Tibial nerve (tissue), 4 donors: ENCODE measurements at regions not wholly inside any gene's neighbourhood (a gene's known extent, or its start where the extent isn't known, plus 50 kb on each side); places are given as distances from the start of the nearest gene placed in this dataset.
"Not testable (repeated sequence)": the region's sequence is repeated elsewhere in the genome, so short reads cannot be mapped to it uniquely, and the experiment has no call there.

Experiments
- DNase-seq, 2 donors: peaks; one replicate each; pipeline ENCODE4 v3.0.0-alpha.2; 2019; ENCODE audit warnings: low spot score in 2 of 2
- H3K27ac ChIP-seq, 4 donors: fragments of 200-600 bp; sonication (generic) in 3 of 4; one replicate each; pipeline ENCODE4 v1.5.1; 2017 to 2019; ENCODE audit warnings: mild to moderate bottlenecking in 1 of 4
- H3K27me3 ChIP-seq, 2 donors: fragments of 200-600 bp; sonication (generic) in 1 of 2; one replicate each; pipeline versions ENCODE4 v1.5.1 to v1.6.0; 2017 to 2019
- H3K36me3 ChIP-seq, 3 donors: fragments of 200-600 bp; sonication (generic); one replicate each; pipeline ENCODE4 v1.5.1; 2018 to 2019
- H3K4me1 ChIP-seq, 4 donors: fragments of 200-600 bp; sonication (generic) in 3 of 4; one replicate each; pipeline ENCODE4 v1.5.1; 2017 to 2019
- H3K4me3 ChIP-seq, 4 donors: fragments of 200-600 bp; sonication (generic) in 3 of 4; one replicate each; pipeline ENCODE4 v1.5.1; 2017 to 2019; ENCODE audit warnings: mild to moderate bottlenecking in 1 of 4, moderate library complexity in 1 of 4
- H3K9me3 ChIP-seq, 4 donors: fragments of 200-600 bp; sonication (generic) in 3 of 4; one replicate each; pipeline ENCODE4 v1.5.1; 2017 to 2019
- CTCF ChIP-seq, 5 experiments: fragments of 200-600 bp in 3 of 5; fragments of 450-650 bp in 2 of 5; sonication (generic) in 3 of 5; IDR thresholded peaks; one replicate each; pipeline ENCODE4 v1.5.1; 2016 to 2019; ENCODE audit warnings: antibody characterized with exemption in 5 of 5, mild to moderate bottlenecking in 3 of 5, moderate library complexity in 2 of 5
- EP300 ChIP-seq, 2 donors: sonication (generic); formaldehyde crosslinking; IDR thresholded peaks; one replicate each; pipeline ENCODE4 v1.6.1; 2017; ENCODE audit warnings: antibody characterized with exemption in 2 of 2, mild to moderate bottlenecking in 1 of 2
- POLR2A ChIP-seq, 2 donors: fragments of 450-650 bp; IDR thresholded peaks; one replicate each; pipeline ENCODE4 v1.6.1; 2017; ENCODE audit warnings: antibody characterized with exemption in 2 of 2, mild to moderate bottlenecking in 2 of 2, moderate library complexity in 2 of 2
- WGBS, 2 donors: methylation state at CpG; one replicate each; pipeline ENCODE4 v1.1.5; 2018; 5-methylcytosine and 5-hydroxymethylcytosine counted together

DNA sequence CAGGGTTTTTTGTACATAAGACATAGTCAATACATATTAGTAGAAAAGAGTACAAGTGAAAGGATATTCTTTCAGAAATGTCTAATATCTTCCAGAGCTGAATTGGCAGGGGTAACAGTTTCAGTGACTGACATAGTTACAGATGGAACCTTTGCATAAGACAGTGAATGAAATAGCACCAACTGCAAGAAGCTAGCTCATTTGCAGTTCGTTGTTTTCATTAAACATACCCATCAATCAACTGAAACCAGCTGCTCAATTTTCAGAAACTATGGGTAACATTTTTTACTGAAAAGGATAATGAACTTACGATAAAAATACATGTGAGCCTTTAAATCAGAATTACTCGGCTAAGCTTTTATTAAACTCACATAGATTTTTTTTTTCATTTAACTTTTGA is 93.9 kb upstream of the EPHA3 start:
- Histone ChIP-seq H3K9me3 (no peaks in the 10 kb centered on the region), H3K27me3 (no peaks in the 10 kb centered on the region), H3K27ac (no peak overlapping the region), H3K4me1 (no peaks in the 10 kb centered on the region), H3K36me3 (no peaks in the 10 kb centered on the region), H3K4me3 (no peak overlapping the region)
- no peak for TF ChIP-seq CTCF (IDR thresholded peaks at IDR 0.05)
- TF ChIP-seq POLR2A (IDR thresholded peaks at IDR 0.05): no peak
- no peak for TF ChIP-seq EP300 (IDR thresholded peaks at IDR 0.05)
- no peak for DNase-seq
- WGBS, 2 donors: 89% methylated on average over 3 of the region's 3 CpGs

- no peak for DNase-seq
- 88 to 89% methylated on average over 1 of the region's 1 CpG for WGBS, 2 donors
- no peak overlapping the region for H3K4me3 ChIP-seq
- no peaks in the 10 kb centered on the region for H3K36me3 ChIP-seq
- H3K9me3 ChIP-seq: no peaks in the 10 kb centered on the region
- no peak for TF ChIP-seq POLR2A (IDR thresholded peaks at IDR 0.05)
- TF ChIP-seq CTCF (IDR thresholded peaks at IDR 0.05): no peak
- no peak for TF ChIP-seq EP300 (IDR thresholded peaks at IDR 0.05)
- peaks cover 0 to 12% (median 0%) of the 10 kb centered on the region in 4 donors for H3K4me1 ChIP-seq
- H3K27ac ChIP-seq: no peak overlapping the region
- no peaks in the 10 kb centered on the region for H3K27me3 ChIP-seq
Observed at GRCh38 chr3:89017531-89017930, 89.9 kb upstream of the EPHA3 start.

- WGBS, 2 donors: 11 to 21% methylated on average over 4 of the region's 4 CpGs
- DNase-seq: no peak
- TF ChIP-seq CTCF (IDR thresholded peaks at IDR 0.05): no peak
- no peak for TF ChIP-seq EP300 (IDR thresholded peaks at IDR 0.05)
- TF ChIP-seq POLR2A (IDR thresholded peaks at IDR 0.05): no peak
- Histone ChIP-seq H3K36me3 (no peaks in the 10 kb centered on the region), H3K4me3 (peak overlapping the region in 1 of 4 donors; percentile 20), H3K27me3 (no peaks in the 10 kb centered on the region), H3K4me1 (peaks cover 0 to 24% (median 0%) of the 10 kb centered on the region in 4 donors), H3K9me3 (no peaks in the 10 kb centered on the region), H3K27ac (peak overlapping the region in 1 of 4 donors; percentile 64)
Observed at GRCh38 chr3:89025185-89025584, 82.2 kb upstream of the EPHA3 start.

- Histone ChIP-seq H3K9me3 (no peaks in the 10 kb centered on the region), H3K4me3 (no peak overlapping the region), H3K27ac (no peak overlapping the region), H3K36me3 (no peaks in the 10 kb centered on the region), H3K27me3 (no peaks in the 10 kb centered on the region), H3K4me1 (no peaks in the 10 kb centered on the region)
- 64 to 70% methylated on average over 1 of the region's 1 CpG for WGBS, 2 donors
- TF ChIP-seq CTCF (IDR thresholded peaks at IDR 0.05) (no peak), POLR2A (IDR thresholded peaks at IDR 0.05) (no peak), EP300 (IDR thresholded peaks at IDR 0.05) (no peak)
- DNase-seq: no peak
Observed at GRCh38 chr3:89032346-89033013, 74.9 kb upstream of the EPHA3 start.

GRCh38 chr3:89034723-89035122 is 72.7 kb upstream of the EPHA3 start:
- H3K36me3 ChIP-seq, H3K27ac ChIP-seq, H3K9me3 ChIP-seq, H3K4me1 ChIP-seq, H3K27me3 ChIP-seq, H3K4me3 ChIP-seq, DNase-seq: not testable (repeated sequence)
- 91 to 93% methylated on average over 6 of the region's 6 CpGs for WGBS, 2 donors

DNA sequence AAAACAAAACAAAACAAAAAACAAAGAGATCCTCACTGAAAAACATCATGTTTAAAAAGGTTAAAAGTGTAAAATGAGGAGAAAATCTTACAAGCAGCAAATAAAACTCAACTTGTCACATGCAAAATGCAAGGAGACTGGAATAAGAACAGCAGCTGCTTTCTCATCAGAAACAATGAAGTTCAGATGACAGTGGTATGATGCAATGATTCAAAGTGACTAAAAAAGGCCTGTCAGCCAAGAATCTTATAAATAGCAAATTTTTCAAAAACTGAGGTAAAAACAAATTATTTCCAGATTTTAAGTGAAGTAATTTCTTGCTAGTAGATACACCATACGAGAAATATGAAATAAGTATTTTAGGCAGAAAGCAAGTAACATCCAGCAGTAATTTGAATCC is 68.6 kb upstream of the EPHA3 start:
- H3K36me3 ChIP-seq: no peaks in the 10 kb centered on the region
- no peak overlapping the region for H3K4me3 ChIP-seq
- H3K27me3 ChIP-seq: no peaks in the 10 kb centered on the region
- H3K9me3 ChIP-seq: no peaks in the 10 kb centered on the region
- no peak overlapping the region for H3K27ac ChIP-seq
- WGBS, 2 donors: 0 to 42% methylated on average over 1 of the region's 1 CpG
- no peaks in the 10 kb centered on the region for H3K4me1 ChIP-seq
- TF ChIP-seq CTCF (IDR thresholded peaks at IDR 0.05) (no peak), POLR2A (IDR thresholded peaks at IDR 0.05) (no peak), EP300 (IDR thresholded peaks at IDR 0.05) (no peak)
- DNase-seq: no peak
